SK-N-SH (cell line): ENCODE measurements at regions not wholly inside any gene's neighbourhood (a gene's known extent, or its start where the extent isn't known, plus 50 kb on each side); places are given as distances from the start of the nearest gene placed in this dataset.

Experiments
- CTCF ChIA-PET: fragments of 300-600, 350-600 bp; formaldehyde crosslinking; extraction: SDS; loops from one replicate; lab custom pipeline; 2021; lab: Yijun Ruan, JAX
- POLR2A ChIA-PET: fragments of 350-600 bp; sonication (Branson Sonifier 250); formaldehyde crosslinking; extraction: SDS; loops from one replicate; lab custom pipeline; 2020; ENCODE audit warnings: antibody characterized with exemption, inconsistent platforms; lab: Yijun Ruan, JAX
- DNase-seq: peaks from one replicate; pipeline ENCODE4 v3.0.0; 2012
- H2AFZ ChIP-seq: fragments of 200-600 bp; sonication (generic); 2 replicates; pipeline ENCODE4 v1.8.1; 2016; ENCODE audit warnings: antibody characterized with exemption, mild to moderate bottlenecking, low read depth
- H3F3A ChIP-seq: fragments of 200-600 bp; sonication (generic); replicated peaks from 2 replicates; pipeline ENCODE3; 2016; ENCODE audit warnings: antibody characterized with exemption, mild to moderate bottlenecking; ENCODE audit not compliant: insufficient read depth
- H3K27ac ChIP-seq, 2 experiments: fragments of 200-500 bp in 1 of 2; fragments of 200-600 bp in 1 of 2; sonication (Bioruptor generic) in 1 of 2; sonication (generic), shearing (Covaris generic) in 1 of 2; 2 replicates each; pipeline versions ENCODE4 v1.5.1 to v1.6.1; 2014 to 2016; ENCODE audit warnings: low read depth in 2 of 2, inconsistent platforms in 1 of 2, low read length in 1 of 2, mild to moderate bottlenecking in 1 of 2, mixed read lengths in 1 of 2
- H3K27me3 ChIP-seq: fragments of 200-600 bp; sonication (generic), shearing (Covaris generic); 2 replicates; pipeline ENCODE4 v1.6.1; 2016; ENCODE audit warnings: mixed run types; ENCODE audit not compliant: insufficient read depth
- H3K36me3 ChIP-seq, 2 experiments: fragments of 200-500 bp in 1 of 2; fragments of 200-600 bp in 1 of 2; sonication (Bioruptor generic) in 1 of 2; sonication (generic) in 1 of 2; replicated peaks in 1 of 2; 2 replicates each; pipeline versions ENCODE3 to v1.5.1; 2014 to 2016; ENCODE audit warnings: low read length in 1 of 2, mild to moderate bottlenecking in 1 of 2; ENCODE audit not compliant: insufficient read depth in 2 of 2, control insufficient read depth in 1 of 2
- H3K4me1 ChIP-seq, 2 experiments: fragments of 200-500 bp in 1 of 2; fragments of 200-600 bp in 1 of 2; sonication (Bioruptor generic) in 1 of 2; sonication (generic), shearing (Covaris generic) in 1 of 2; 2 replicates each; pipeline versions ENCODE4 v1.5.1 to v1.6.1; 2014 to 2016; ENCODE audit warnings: low read depth in 1 of 2, low read length in 1 of 2, mixed run types in 1 of 2; ENCODE audit not compliant: insufficient read depth in 2 of 2, control insufficient read depth in 1 of 2
- H3K4me2 ChIP-seq: fragments of 200-600 bp; sonication (generic), shearing (Covaris generic); 2 replicates; pipeline ENCODE4 v1.6.1; 2017; ENCODE audit warnings: mixed run types
- H3K4me3 ChIP-seq, 2 experiments: fragments of 200-500 bp in 1 of 2; fragments of 200-600 bp in 1 of 2; sonication (Bioruptor generic) in 1 of 2; sonication (generic), shearing (Covaris generic) in 1 of 2; 2 replicates each; pipeline versions ENCODE4 v1.5.1 to v1.8.1; 2014 to 2016; ENCODE audit warnings: low read depth in 2 of 2, inconsistent platforms in 1 of 2, low read length in 1 of 2, mild to moderate bottlenecking in 1 of 2, mixed read lengths in 1 of 2, moderate library complexity in 1 of 2
- H3K79me2 ChIP-seq: fragments of 200-600 bp; sonication (generic); 2 replicates; pipeline ENCODE4 v1.8.1; 2017; ENCODE audit warnings: mild to moderate bottlenecking; ENCODE audit not compliant: insufficient read depth
- H3K9ac ChIP-seq: fragments of 200-600 bp; sonication (generic); 2 replicates; pipeline ENCODE4 v1.6.1; 2017; ENCODE audit warnings: mixed run types
- H3K9me2 ChIP-seq: fragments of 200-600 bp; sonication (generic); 2 replicates; pipeline ENCODE4 v1.6.1; 2017; ENCODE audit warnings: mixed run types
- H3K9me3 ChIP-seq: fragments of 200-600 bp; sonication (generic); 2 replicates; pipeline ENCODE4 v1.6.1; 2017; ENCODE audit warnings: mixed run types, mild to moderate bottlenecking, moderate library complexity
- H4K20me1 ChIP-seq: fragments of 200-600 bp; sonication (generic); 2 replicates; pipeline ENCODE4 v1.6.1; 2017; ENCODE audit warnings: mild to moderate bottlenecking, mixed run types; ENCODE audit not compliant: insufficient read depth
- CTCF ChIP-seq: fragments of 200-600 bp; sonication (generic); IDR thresholded peaks from 2 replicates; pipeline ENCODE4 v1.6.1; 2017; ENCODE audit warnings: antibody characterized with exemption, mild to moderate bottlenecking, moderate library complexity
- ELF1 ChIP-seq: IDR thresholded peaks from 2 replicates; pipeline ENCODE4 v1.4.0; 2012
- FOSL2 ChIP-seq: IDR thresholded peaks from 2 replicates; pipeline ENCODE4 v1.4.0; 2012; ENCODE audit warnings: low read depth, mild to moderate bottlenecking, moderate library complexity, borderline replicate concordance
- FOXJ3 ChIP-seq: sonication (generic); formaldehyde crosslinking; IDR thresholded peaks from 2 replicates; pipeline ENCODE4 v1.5.1; 2020; ENCODE audit warnings: mild to moderate bottlenecking, missing genetic modification reagents
- FOXM1 ChIP-seq: IDR thresholded peaks from 2 replicates; pipeline ENCODE4 v1.4.0; 2012; ENCODE audit warnings: low read depth, mild to moderate bottlenecking
- GABPA ChIP-seq: IDR thresholded peaks from 2 replicates; pipeline ENCODE4 v1.4.0; 2012; ENCODE audit warnings: low read depth, mild to moderate bottlenecking
- GATA2 ChIP-seq: sonication (generic); formaldehyde crosslinking; IDR thresholded peaks from 2 replicates; pipeline ENCODE4 v1.5.0; 2020; ENCODE audit warnings: mild to moderate bottlenecking, missing genetic modification reagents
- IRF3 ChIP-seq: fragments of 150-350 bp; IDR thresholded peaks from 2 replicates; pipeline ENCODE4 v1.6.1; 2016; ENCODE audit warnings: mild to moderate bottlenecking, low read depth, low read length
- MAX ChIP-seq: IDR thresholded peaks from 2 replicates; pipeline ENCODE4 v1.4.0; 2012; ENCODE audit warnings: low read depth
- MEF2A ChIP-seq: IDR thresholded peaks from 2 replicates; pipeline ENCODE4 v1.4.0; 2012; ENCODE audit warnings: low read depth, borderline replicate concordance
- MXI1 ChIP-seq: IDR thresholded peaks from 2 replicates; pipeline ENCODE4 v1.6.1; 2012; ENCODE audit warnings: mild to moderate bottlenecking, low read depth, low read length, improper control_type of control experiment
- NRF1 ChIP-seq: IDR thresholded peaks from 2 replicates; pipeline ENCODE4 v1.6.1; 2012; ENCODE audit warnings: low read depth, mild to moderate bottlenecking, low read length
- POLR2AphosphoS5 ChIP-seq: IDR thresholded peaks from 2 replicates; pipeline ENCODE4 v1.6.1; 2012; ENCODE audit warnings: low read depth, low read length
- RFX5 ChIP-seq: IDR thresholded peaks from 2 replicates; pipeline ENCODE4 v1.6.1; 2012; ENCODE audit warnings: mild to moderate bottlenecking, improper control_type of control experiment, low read length
- SIN3A ChIP-seq: IDR thresholded peaks from 2 replicates; pipeline ENCODE4 v1.6.1; 2012; ENCODE audit warnings: low read depth, mild to moderate bottlenecking, low read length, moderate library complexity, borderline replicate concordance
- SMC3 ChIP-seq: IDR thresholded peaks from 2 replicates; pipeline ENCODE4 v1.6.1; 2012; ENCODE audit warnings: low read depth, low read length, improper control_type of control experiment
- TEAD4 ChIP-seq: IDR thresholded peaks from 2 replicates; pipeline ENCODE4 v1.4.0; 2012; ENCODE audit warnings: mild to moderate bottlenecking, borderline replicate concordance; ENCODE audit not compliant: insufficient read depth
- USF1 ChIP-seq: IDR thresholded peaks from 2 replicates; pipeline ENCODE4 v1.4.0; 2012; ENCODE audit warnings: low read depth, borderline replicate concordance
- YY1 ChIP-seq: IDR thresholded peaks from 2 replicates; pipeline ENCODE4 v1.4.0; 2012; ENCODE audit warnings: low read depth, mild to moderate bottlenecking

GRCh38 chr7:54183055-54183454 is 359.1 kb upstream of the VSTM2A start (continued):
- TF ChIP-seq SIN3A: no peak

- Histone ChIP-seq H3K27me3 (no peaks in the 10 kb centered on the region), H3K9me2 (no peaks in the 10 kb centered on the region), H3K36me3 (no peaks in the 10 kb centered on the region), H3K9ac (no peak overlapping the region), H3K4me3 (no peak overlapping the region), H3K4me1 (no peaks in the 10 kb centered on the region), H2AFZ (no peak overlapping the region), H3F3A (no peaks in the 10 kb centered on the region), H4K20me1 (no peaks in the 10 kb centered on the region), H3K9me3 (no peaks in the 10 kb centered on the region; the same call in 1 of the 2 replicates), H3K79me2 (no peaks in the 10 kb centered on the region), H3K27ac (no peak overlapping the region)
- ChIA-PET CTCF (no interaction called here), POLR2A (no interaction called here)
- no peak for DNase-seq
- TF ChIP-seq FOXJ3 (no peak), MAX (no peak), TEAD4 (no peak), RFX5 (no peak), MXI1 (no peak), ELF1 (no peak), MEF2A (no peak), GATA2 (CRISPR knock-in tag) (no peak), SMC3 (no peak), FOSL2 (no peak), FOXM1 (no peak), NRF1 (no peak), IRF3 (no peak), GABPA (no peak), YY1 (no peak), USF1 (no peak), POLR2AphosphoS5 (no peak), CTCF (no peak)
- TF ChIP-seq, all 33 proteins: peak for 0
- H3K4me2 ChIP-seq: no peak overlapping the region
Measured at GRCh38 chr7:54186336-54186735, 355.8 kb upstream of the VSTM2A start.
